GM23338 (cell line): ENCODE measurements at regions not wholly inside any gene's neighbourhood (a gene's known extent, or its start where the extent isn't known, plus 50 kb on each side); places are given as distances from the start of the nearest gene placed in this dataset.

ENCODE experiments used
- ATAC-seq: fragments of 200-7000 bp; cut with Tn5 transposase; 3 replicates; pipeline ENCODE4 v1.9.1; 2020
- DNase-seq: peaks from one replicate; pipeline ENCODE4 v3.0.0-alpha.2; 2015; ENCODE audit warnings: low spot score
- H2AFZ ChIP-seq: fragments of 200-600 bp; sonication (generic); 2 replicates; pipeline ENCODE4 v1.8.0; 2016; ENCODE audit warnings: antibody characterized with exemption, mild to moderate bottlenecking, moderate library complexity
- H3F3A ChIP-seq: fragments of 200-600 bp; sonication (generic); replicated peaks from 2 replicates; pipeline ENCODE4 v1.8.0; 2017; ENCODE audit warnings: antibody characterized with exemption, mixed run types, low read depth
- H3K27ac ChIP-seq: fragments of 200-600 bp; sonication (generic); 2 replicates; pipeline ENCODE4 v1.6.1; 2016; ENCODE audit warnings: low read depth
- H3K27me3 ChIP-seq: fragments of 200-600 bp; sonication (generic); 2 replicates; pipeline ENCODE4 v1.8.0; 2016; ENCODE audit warnings: mild to moderate bottlenecking, mixed run types, moderate library complexity; ENCODE audit not compliant: insufficient read depth
- H3K36me3 ChIP-seq: fragments of 200-600 bp; sonication (generic); 2 replicates; pipeline ENCODE4 v1.8.0; 2016; ENCODE audit warnings: mild to moderate bottlenecking; ENCODE audit not compliant: insufficient read depth
- H3K4me1 ChIP-seq: fragments of 200-600 bp; sonication (generic); 2 replicates; pipeline ENCODE4 v1.8.0; 2016; ENCODE audit warnings: mild to moderate bottlenecking, moderate library complexity; ENCODE audit not compliant: insufficient read depth
- H3K4me2 ChIP-seq: fragments of 200-600 bp; sonication (generic); 2 replicates; pipeline ENCODE4 v1.7.1; 2017; ENCODE audit warnings: mixed run types
- H3K4me3 ChIP-seq: fragments of 200-600 bp; sonication (generic); 2 replicates; pipeline ENCODE4 v1.6.1; 2016; ENCODE audit warnings: mixed run types
- H3K79me2 ChIP-seq: fragments of 200-600 bp; sonication (generic); replicated peaks from 2 replicates; pipeline ENCODE4 v1.8.0; 2017; ENCODE audit warnings: mild to moderate bottlenecking; ENCODE audit not compliant: insufficient read depth
- H3K9me2 ChIP-seq: fragments of 200-600 bp; sonication (generic); 2 replicates; pipeline ENCODE4 v1.8.0; 2017; ENCODE audit not compliant: insufficient read depth
- H4K20me1 ChIP-seq: fragments of 200-600 bp; sonication (generic); replicated peaks from 2 replicates; pipeline ENCODE4 v1.8.0; 2017; ENCODE audit warnings: mild to moderate bottlenecking; ENCODE audit not compliant: insufficient read depth
- H3K27ac Mint-ChIP-seq: 2 replicates; pipeline ENCODE4 v1.8.0; 2020; ENCODE audit warnings: inconsistent platforms, mild to moderate bottlenecking, moderate library complexity, mixed read lengths
- H3K27me3 Mint-ChIP-seq: 3 replicates; pipeline ENCODE4 v1.8.0; 2022; ENCODE audit warnings: low read depth, mild to moderate bottlenecking, moderate library complexity, mixed read lengths, inconsistent platforms; ENCODE audit not compliant: insufficient read depth, poor library complexity
- H3K36me3 Mint-ChIP-seq: 3 replicates; pipeline ENCODE4 v1.8.0; 2021; ENCODE audit warnings: low read depth, mild to moderate bottlenecking, inconsistent platforms, moderate library complexity, mixed read lengths
- H3K4me1 Mint-ChIP-seq: 3 replicates; pipeline ENCODE4 v1.8.0; 2020; ENCODE audit warnings: mild to moderate bottlenecking, inconsistent platforms, mixed read lengths
- H3K4me3 Mint-ChIP-seq: 3 replicates; pipeline ENCODE4 v1.8.0; 2021; ENCODE audit warnings: moderate library complexity, mild to moderate bottlenecking, inconsistent platforms, mixed read lengths
- H3K9me3 Mint-ChIP-seq: 3 replicates; pipeline ENCODE4 v1.8.0; 2020; ENCODE audit warnings: moderate library complexity, mild to moderate bottlenecking, inconsistent platforms, mixed read lengths
- CREB1 ChIP-seq: fragments of 250-450 bp; sonication (Bioruptor Pico); IDR thresholded peaks from 2 replicates; pipeline ENCODE4 v1.5.0; 2020; ENCODE audit warnings: low read depth, mild to moderate bottlenecking, moderate library complexity
- CTCF ChIP-seq, 2 experiments: fragments of 200-600 bp in 1 of 2; sonication (generic) in 1 of 2; conservative IDR thresholded peaks; 2 replicates each; pipeline versions ENCODE4 v1.5.1 to v1.6.1; 2016 to 2017; ENCODE audit warnings: antibody characterized with exemption in 2 of 2, low read depth in 2 of 2, mild to moderate bottlenecking in 2 of 2, moderate library complexity in 1 of 2
- EZH2phosphoT487 ChIP-seq: fragments of 200-600 bp; sonication (generic); IDR thresholded peaks from one replicate; pipeline ENCODE4 v1.8.1; 2018; ENCODE audit warnings: antibody characterized with exemption; ENCODE audit not compliant: unreplicated experiment
- JUNB ChIP-seq: IDR thresholded peaks from one replicate; pipeline ENCODE4 v1.6.1; 2016; ENCODE audit warnings: antibody characterized with exemption; ENCODE audit not compliant: unreplicated experiment
- POLR2AphosphoS5 ChIP-seq: IDR thresholded peaks from 2 replicates; pipeline ENCODE4 v1.6.1; 2016; ENCODE audit warnings: antibody characterized with exemption, low read depth
- STAT1 ChIP-seq: IDR thresholded peaks from one replicate; pipeline ENCODE4 v1.6.1; 2016; ENCODE audit warnings: antibody characterized with exemption; ENCODE audit not compliant: unreplicated experiment
- ZNF114 ChIP-seq: fragments of 250-450 bp; sonication (Bioruptor Pico); IDR thresholded peaks from 2 replicates; pipeline ENCODE4 v1.5.0; 2020; ENCODE audit warnings: mild to moderate bottlenecking, moderate library complexity
- ZNF331 ChIP-seq: fragments of 250-450 bp; sonication (Bioruptor Pico); IDR thresholded peaks from 2 replicates; pipeline ENCODE4 v1.5.0; 2020; ENCODE audit warnings: low read depth, mild to moderate bottlenecking, moderate library complexity
- ZNF462 ChIP-seq: fragments of 250-450 bp; sonication (Bioruptor Pico); IDR thresholded peaks from 2 replicates; pipeline ENCODE4 v1.5.0; 2020; ENCODE audit warnings: mild to moderate bottlenecking, moderate library complexity
- TF ChIP-seq, protein P1 (sequence below): IDR thresholded peaks from one replicate; pipeline ENCODE4 v1.6.1; 2018; ENCODE audit warnings: antibody characterized with exemption; ENCODE audit not compliant: unreplicated experiment
- TF ChIP-seq, protein P2 (sequence below): IDR thresholded peaks from 2 replicates; pipeline ENCODE4 v1.6.1; 2016; ENCODE audit warnings: antibody characterized with exemption

DNA sequence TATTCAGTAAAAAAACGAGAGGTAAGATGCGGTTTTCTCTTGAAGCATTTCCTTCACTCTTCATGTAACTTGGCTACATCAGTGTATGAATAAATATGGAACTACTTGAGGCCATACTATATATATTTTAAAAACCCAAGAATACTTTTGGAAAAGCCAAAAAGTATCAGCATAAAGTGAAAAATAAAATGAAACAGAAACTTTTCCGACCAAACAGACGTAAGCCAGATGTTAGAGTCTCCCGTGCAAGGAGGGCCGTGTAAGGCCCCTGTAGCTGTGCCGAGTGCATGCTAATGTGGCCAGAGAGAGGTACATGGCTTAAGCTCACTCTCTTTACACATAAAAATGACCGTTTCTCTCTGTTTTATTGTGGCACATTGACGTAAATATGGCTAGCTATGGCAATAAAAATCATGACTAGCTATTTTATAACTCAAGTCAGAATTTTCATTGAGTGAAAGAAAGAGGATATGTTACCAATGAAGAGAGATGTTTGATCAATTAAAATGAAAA, 140.1 kb upstream of the GMDS start:
- H3K36me3 ChIP-seq = no peaks in the 10 kb centered on the region
- H3F3A ChIP-seq = no peaks in the 10 kb centered on the region
- H3K36me3 Mint-ChIP-seq = no peaks in the 10 kb centered on the region; the same call in 2 of the 3 replicates
- no peaks in the 10 kb centered on the region for H3K4me1 Mint-ChIP-seq
- no peak for ATAC-seq
- H3K9me3 Mint-ChIP-seq = no peaks in the 10 kb centered on the region; the same call in 2 of the 3 replicates
- H3K27me3 ChIP-seq = no peaks in the 10 kb centered on the region
- TF ChIP-seq EZH2phosphoT487 = no peak
- TF ChIP-seq, protein P1, sequence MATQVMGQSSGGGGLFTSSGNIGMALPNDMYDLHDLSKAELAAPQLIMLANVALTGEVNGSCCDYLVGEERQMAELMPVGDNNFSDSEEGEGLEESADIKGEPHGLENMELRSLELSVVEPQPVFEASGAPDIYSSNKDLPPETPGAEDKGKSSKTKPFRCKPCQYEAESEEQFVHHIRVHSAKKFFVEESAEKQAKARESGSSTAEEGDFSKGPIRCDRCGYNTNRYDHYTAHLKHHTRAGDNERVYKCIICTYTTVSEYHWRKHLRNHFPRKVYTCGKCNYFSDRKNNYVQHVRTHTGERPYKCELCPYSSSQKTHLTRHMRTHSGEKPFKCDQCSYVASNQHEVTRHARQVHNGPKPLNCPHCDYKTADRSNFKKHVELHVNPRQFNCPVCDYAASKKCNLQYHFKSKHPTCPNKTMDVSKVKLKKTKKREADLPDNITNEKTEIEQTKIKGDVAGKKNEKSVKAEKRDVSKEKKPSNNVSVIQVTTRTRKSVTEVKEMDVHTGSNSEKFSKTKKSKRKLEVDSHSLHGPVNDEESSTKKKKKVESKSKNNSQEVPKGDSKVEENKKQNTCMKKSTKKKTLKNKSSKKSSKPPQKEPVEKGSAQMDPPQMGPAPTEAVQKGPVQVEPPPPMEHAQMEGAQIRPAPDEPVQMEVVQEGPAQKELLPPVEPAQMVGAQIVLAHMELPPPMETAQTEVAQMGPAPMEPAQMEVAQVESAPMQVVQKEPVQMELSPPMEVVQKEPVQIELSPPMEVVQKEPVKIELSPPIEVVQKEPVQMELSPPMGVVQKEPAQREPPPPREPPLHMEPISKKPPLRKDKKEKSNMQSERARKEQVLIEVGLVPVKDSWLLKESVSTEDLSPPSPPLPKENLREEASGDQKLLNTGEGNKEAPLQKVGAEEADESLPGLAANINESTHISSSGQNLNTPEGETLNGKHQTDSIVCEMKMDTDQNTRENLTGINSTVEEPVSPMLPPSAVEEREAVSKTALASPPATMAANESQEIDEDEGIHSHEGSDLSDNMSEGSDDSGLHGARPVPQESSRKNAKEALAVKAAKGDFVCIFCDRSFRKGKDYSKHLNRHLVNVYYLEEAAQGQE = no peak
- no peak for TF ChIP-seq JUNB
- no peak for TF ChIP-seq ZNF331 (CRISPR knock-in tag)
- no peak for TF ChIP-seq POLR2AphosphoS5
- TF ChIP-seq CREB1 (CRISPR knock-in tag) = no peak
- TF ChIP-seq, protein P2, sequence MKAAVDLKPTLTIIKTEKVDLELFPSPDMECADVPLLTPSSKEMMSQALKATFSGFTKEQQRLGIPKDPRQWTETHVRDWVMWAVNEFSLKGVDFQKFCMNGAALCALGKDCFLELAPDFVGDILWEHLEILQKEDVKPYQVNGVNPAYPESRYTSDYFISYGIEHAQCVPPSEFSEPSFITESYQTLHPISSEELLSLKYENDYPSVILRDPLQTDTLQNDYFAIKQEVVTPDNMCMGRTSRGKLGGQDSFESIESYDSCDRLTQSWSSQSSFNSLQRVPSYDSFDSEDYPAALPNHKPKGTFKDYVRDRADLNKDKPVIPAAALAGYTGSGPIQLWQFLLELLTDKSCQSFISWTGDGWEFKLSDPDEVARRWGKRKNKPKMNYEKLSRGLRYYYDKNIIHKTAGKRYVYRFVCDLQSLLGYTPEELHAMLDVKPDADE = no peak
- no peak for TF ChIP-seq ZNF462 (CRISPR knock-in tag)
- no peak for TF ChIP-seq ZNF114
- TF ChIP-seq CTCF (conservative IDR thresholded peaks at IDR 0.05; ENCODE audit: low read depth in 2 of 2) = no peak
- no peak for TF ChIP-seq STAT1
- H3K27ac ChIP-seq = no peak overlapping the region
- no peak overlapping the region for H3K27ac Mint-ChIP-seq
- H2AFZ ChIP-seq = no peak overlapping the region
- no peak overlapping the region for H3K4me3 ChIP-seq
- no peaks in the 10 kb centered on the region for H4K20me1 ChIP-seq
- H3K4me2 ChIP-seq = no peak overlapping the region
- H3K79me2 ChIP-seq = no peaks in the 10 kb centered on the region
- H3K27me3 Mint-ChIP-seq = peaks cover 2% of the 10 kb centered on the region
- no peaks in the 10 kb centered on the region for H3K9me2 ChIP-seq
- H3K4me1 ChIP-seq = no peaks in the 10 kb centered on the region
- DNase-seq = no peak
- no peak overlapping the region for H3K4me3 Mint-ChIP-seq
